HG02798 (cell line): ENCODE measurements at regions not wholly inside any gene's neighbourhood (a gene's known extent, or its start where the extent isn't known, plus 50 kb on each side); places are given as distances from the start of the nearest gene placed in this dataset.

Experiments
- ATAC-seq: cut with Tn5 transposase; IDR thresholded peaks from one replicate; pipeline ENCODE4 v1.9.1; 2021; ENCODE audit warnings: mild to moderate bottlenecking; ENCODE audit not compliant: unreplicated experiment, poor library complexity

GRCh38 chr15:95492388-95493070, 838.0 kb upstream of the NR2F2 start:
- no peak for ATAC-seq

GRCh38 chr15:95494971-95495541, 835.4 kb upstream of the NR2F2 start:
- no peak for ATAC-seq

GRCh38 chr15:95497634-95498033, 832.9 kb upstream of the NR2F2 start:
- ATAC-seq: no peak

GRCh38 chr15:95498961-95499360, 831.5 kb upstream of the NR2F2 start:
- no peak for ATAC-seq

GRCh38 chr15:95499397-95499796, 831.1 kb upstream of the NR2F2 start:
- ATAC-seq: no peak

- no peak for ATAC-seq
Measured at GRCh38 chr15:95501865-95502264, 828.6 kb upstream of the NR2F2 start.

GRCh38 chr15:95503107-95503506, 827.4 kb upstream of the NR2F2 start:
- no peak for ATAC-seq

GRCh38 chr15:95503640-95504225, 826.8 kb upstream of the NR2F2 start:
- ATAC-seq: no peak

GRCh38 chr15:95511671-95512070, 818.8 kb upstream of the NR2F2 start:
- ATAC-seq: no peak

GRCh38 chr15:95512906-95513305, 817.6 kb upstream of the NR2F2 start:
- no peak for ATAC-seq

- no peak for ATAC-seq
Measured at GRCh38 chr15:95519887-95520286, 810.6 kb upstream of the NR2F2 start.

GRCh38 chr15:95520511-95520910, 810.0 kb upstream of the NR2F2 start:
- no peak for ATAC-seq

GRCh38 chr15:95520922-95521321, 809.6 kb upstream of the NR2F2 start:
- ATAC-seq: no peak

GRCh38 chr15:95522533-95522932, 808.0 kb upstream of the NR2F2 start:
- no peak for ATAC-seq

GRCh38 chr15:95528920-95529319, 801.6 kb upstream of the NR2F2 start:
- no peak for ATAC-seq

GRCh38 chr15:95536638-95537037, 793.9 kb upstream of the NR2F2 start:
- no peak for ATAC-seq

GRCh38 chr15:95538693-95539092, 791.8 kb upstream of the NR2F2 start:
- no peak for ATAC-seq

- ATAC-seq: no peak
Measured at GRCh38 chr15:95541301-95541700, 789.2 kb upstream of the NR2F2 start.

- ATAC-seq: no peak
Measured at GRCh38 chr15:95549168-95549738, 781.2 kb upstream of the NR2F2 start.

- no peak for ATAC-seq
Measured at GRCh38 chr15:95550702-95551101, 779.8 kb upstream of the NR2F2 start.

- no peak for ATAC-seq
Measured at GRCh38 chr15:95556225-95556624, 774.3 kb upstream of the NR2F2 start.

- ATAC-seq: no peak
Measured at GRCh38 chr15:95556866-95557225, 773.7 kb upstream of the NR2F2 start.
